Breast epithelium (tissue), 3 donors: ENCODE measurements at regions not wholly inside any gene's neighbourhood (a gene's known extent, or its start where the extent isn't known, plus 50 kb on each side); places are given as distances from the start of the nearest gene placed in this dataset.

Experiments
- POLR2A ChIP-seq: fragments of 450-650 bp; IDR thresholded peaks from one replicate; pipeline ENCODE4 v1.6.1; 2016; ENCODE audit warnings: antibody characterized with exemption, mild to moderate bottlenecking, moderate library complexity
- TF ChIP-seq, protein P1 (sequence below), 3 donors: fragments of 450-650 bp; IDR thresholded peaks; one replicate each; pipeline ENCODE4 v1.5.1; 2016 to 2017; ENCODE audit warnings: antibody characterized with exemption in 3 of 3, mild to moderate bottlenecking in 3 of 3, moderate library complexity in 3 of 3

- TF ChIP-seq, protein P1, sequence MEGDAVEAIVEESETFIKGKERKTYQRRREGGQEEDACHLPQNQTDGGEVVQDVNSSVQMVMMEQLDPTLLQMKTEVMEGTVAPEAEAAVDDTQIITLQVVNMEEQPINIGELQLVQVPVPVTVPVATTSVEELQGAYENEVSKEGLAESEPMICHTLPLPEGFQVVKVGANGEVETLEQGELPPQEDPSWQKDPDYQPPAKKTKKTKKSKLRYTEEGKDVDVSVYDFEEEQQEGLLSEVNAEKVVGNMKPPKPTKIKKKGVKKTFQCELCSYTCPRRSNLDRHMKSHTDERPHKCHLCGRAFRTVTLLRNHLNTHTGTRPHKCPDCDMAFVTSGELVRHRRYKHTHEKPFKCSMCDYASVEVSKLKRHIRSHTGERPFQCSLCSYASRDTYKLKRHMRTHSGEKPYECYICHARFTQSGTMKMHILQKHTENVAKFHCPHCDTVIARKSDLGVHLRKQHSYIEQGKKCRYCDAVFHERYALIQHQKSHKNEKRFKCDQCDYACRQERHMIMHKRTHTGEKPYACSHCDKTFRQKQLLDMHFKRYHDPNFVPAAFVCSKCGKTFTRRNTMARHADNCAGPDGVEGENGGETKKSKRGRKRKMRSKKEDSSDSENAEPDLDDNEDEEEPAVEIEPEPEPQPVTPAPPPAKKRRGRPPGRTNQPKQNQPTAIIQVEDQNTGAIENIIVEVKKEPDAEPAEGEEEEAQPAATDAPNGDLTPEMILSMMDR (IDR thresholded peaks at IDR 0.05): no peak
- no peak for TF ChIP-seq POLR2A
These were observed 450.8 kb downstream of the GRXCR1 start for GRCh38 chr4:43343298-43343697.
